Nephron progenitor cell (in vitro differentiated cells): ENCODE measurements at regions not wholly inside any gene's neighbourhood (a gene's known extent, or its start where the extent isn't known, plus 50 kb on each side); places are given as distances from the start of the nearest gene placed in this dataset.
"Not testable (repeated sequence)": the region's sequence is repeated elsewhere in the genome, so short reads cannot be mapped to it uniquely, and the experiment has no call there.

Experiments
- DNase-seq: peaks from one replicate; pipeline ENCODE4 v3.0.0; 2021
- H3K27ac Mint-ChIP-seq: 2 replicates; pipeline ENCODE4 v1.8.0; 2021; ENCODE audit warnings: mild to moderate bottlenecking, moderate library complexity, mixed read lengths
- H3K27me3 Mint-ChIP-seq: 2 replicates; pipeline ENCODE4 v1.8.0; 2021; ENCODE audit warnings: mild to moderate bottlenecking, low read depth, mixed read lengths; ENCODE audit not compliant: poor library complexity
- H3K36me3 Mint-ChIP-seq: 2 replicates; pipeline ENCODE4 v1.8.0; 2021; ENCODE audit warnings: low read depth, mixed read lengths
- H3K4me1 Mint-ChIP-seq: 2 replicates; pipeline ENCODE4 v1.8.0; 2021; ENCODE audit warnings: mixed read lengths
- H3K4me3 Mint-ChIP-seq: 2 replicates; pipeline ENCODE4 v1.8.0; 2021; ENCODE audit warnings: mild to moderate bottlenecking, moderate library complexity, mixed read lengths
- H3K9me3 Mint-ChIP-seq: 2 replicates; pipeline ENCODE4 v1.8.0; 2021; ENCODE audit warnings: mild to moderate bottlenecking, moderate library complexity, mixed read lengths
- TF ChIP-seq, protein P1 (sequence below): fragments of 200-600 bp; sonication (generic); IDR thresholded peaks from 2 replicates; pipeline ENCODE4 v1.5.0; 2021; ENCODE audit warnings: antibody characterized with exemption

GRCh38 chr9:29241320-29241719 is 1668.0 kb upstream of the C9orf72 start:
- no peaks in the 10 kb centered on the region for H3K9me3 Mint-ChIP-seq
- no peak overlapping the region for H3K27ac Mint-ChIP-seq
- H3K27me3 Mint-ChIP-seq: no peaks in the 10 kb centered on the region
- H3K4me1 Mint-ChIP-seq: no peaks in the 10 kb centered on the region
- TF ChIP-seq, protein P1, sequence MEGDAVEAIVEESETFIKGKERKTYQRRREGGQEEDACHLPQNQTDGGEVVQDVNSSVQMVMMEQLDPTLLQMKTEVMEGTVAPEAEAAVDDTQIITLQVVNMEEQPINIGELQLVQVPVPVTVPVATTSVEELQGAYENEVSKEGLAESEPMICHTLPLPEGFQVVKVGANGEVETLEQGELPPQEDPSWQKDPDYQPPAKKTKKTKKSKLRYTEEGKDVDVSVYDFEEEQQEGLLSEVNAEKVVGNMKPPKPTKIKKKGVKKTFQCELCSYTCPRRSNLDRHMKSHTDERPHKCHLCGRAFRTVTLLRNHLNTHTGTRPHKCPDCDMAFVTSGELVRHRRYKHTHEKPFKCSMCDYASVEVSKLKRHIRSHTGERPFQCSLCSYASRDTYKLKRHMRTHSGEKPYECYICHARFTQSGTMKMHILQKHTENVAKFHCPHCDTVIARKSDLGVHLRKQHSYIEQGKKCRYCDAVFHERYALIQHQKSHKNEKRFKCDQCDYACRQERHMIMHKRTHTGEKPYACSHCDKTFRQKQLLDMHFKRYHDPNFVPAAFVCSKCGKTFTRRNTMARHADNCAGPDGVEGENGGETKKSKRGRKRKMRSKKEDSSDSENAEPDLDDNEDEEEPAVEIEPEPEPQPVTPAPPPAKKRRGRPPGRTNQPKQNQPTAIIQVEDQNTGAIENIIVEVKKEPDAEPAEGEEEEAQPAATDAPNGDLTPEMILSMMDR: no peak
- no peak overlapping the region for H3K4me3 Mint-ChIP-seq
- DNase-seq: no peak
- H3K36me3 Mint-ChIP-seq: no peaks in the 10 kb centered on the region

DNA sequence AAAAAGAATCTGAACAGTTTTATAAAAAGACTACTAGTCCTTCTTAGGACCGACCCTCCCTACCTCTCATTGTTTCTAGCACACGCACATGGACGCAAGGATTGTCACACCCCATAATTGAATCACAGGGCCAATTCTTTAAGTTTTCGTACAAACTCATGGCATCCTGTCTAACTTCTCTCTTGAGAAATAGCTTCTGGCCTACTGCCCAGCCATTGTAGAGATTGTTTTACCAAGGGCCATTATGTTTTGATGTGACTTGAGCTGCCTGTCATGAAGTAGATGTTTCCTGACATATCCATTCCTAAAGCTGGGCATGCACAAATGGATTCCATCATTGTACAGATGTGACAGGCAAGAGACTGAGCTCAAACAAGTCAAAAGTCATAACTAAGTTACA is 1672.1 kb upstream of the C9orf72 start:
- Mint-ChIP-seq H3K27ac (no peak overlapping the region), H3K36me3 (no peaks in the 10 kb centered on the region), H3K4me1 (no peaks in the 10 kb centered on the region), H3K9me3 (no peaks in the 10 kb centered on the region), H3K4me3 (no peak overlapping the region), H3K27me3 (no peaks in the 10 kb centered on the region)
- no peak for DNase-seq
- TF ChIP-seq, protein P1: no peak

GRCh38 chr9:29270400-29270799 is 1697.1 kb upstream of the C9orf72 start:
- H3K4me3 Mint-ChIP-seq, DNase-seq, H3K36me3 Mint-ChIP-seq, H3K27ac Mint-ChIP-seq, H3K4me1 Mint-ChIP-seq, H3K27me3 Mint-ChIP-seq: not testable (repeated sequence)
- peaks cover 24% of the 10 kb centered on the region for H3K9me3 Mint-ChIP-seq

- DNase-seq: no peak
- Mint-ChIP-seq H3K4me3 (no peak overlapping the region), H3K27me3 (no peaks in the 10 kb centered on the region), H3K36me3 (no peaks in the 10 kb centered on the region), H3K27ac (no peak overlapping the region), H3K4me1 (no peaks in the 10 kb centered on the region), H3K9me3 (no peaks in the 10 kb centered on the region)
- TF ChIP-seq, protein P1: no peak
These were observed 1708.8 kb upstream of the C9orf72 start for GRCh38 chr9:29282121-29282520.

GRCh38 chr9:29285818-29286217 is 1712.5 kb upstream of the C9orf72 start:
- Mint-ChIP-seq H3K27me3 (no peaks in the 10 kb centered on the region), H3K27ac (no peak overlapping the region), H3K9me3 (no peaks in the 10 kb centered on the region), H3K4me3 (no peak overlapping the region), H3K4me1 (no peaks in the 10 kb centered on the region), H3K36me3 (no peaks in the 10 kb centered on the region)
- TF ChIP-seq, protein P1: no peak
- DNase-seq: no peak

DNA sequence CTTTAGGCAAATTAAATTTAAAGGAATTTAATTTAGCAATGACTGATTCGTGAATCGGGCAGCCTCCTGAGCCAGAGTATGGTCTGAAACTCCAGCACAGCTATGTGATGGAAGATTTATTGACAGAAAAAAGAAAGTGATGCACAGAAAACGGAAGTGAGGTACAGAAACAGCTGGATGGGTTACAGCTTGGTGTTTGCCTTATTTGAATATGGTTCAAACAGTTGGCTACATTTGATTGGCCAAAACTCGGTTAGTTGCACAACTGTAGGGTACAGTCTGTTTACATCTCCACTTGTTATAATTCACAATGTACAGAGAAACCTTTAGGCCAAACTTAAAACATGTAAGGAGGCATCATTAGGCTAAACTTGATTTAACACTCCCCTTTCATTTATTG is 1716.1 kb upstream of the C9orf72 start:
- TF ChIP-seq, protein P1: no peak
- H3K36me3 Mint-ChIP-seq: no peaks in the 10 kb centered on the region
- H3K4me3 Mint-ChIP-seq: no peak overlapping the region
- peaks cover 17% of the 10 kb centered on the region for H3K9me3 Mint-ChIP-seq
- H3K27ac Mint-ChIP-seq: no peak overlapping the region
- H3K4me1 Mint-ChIP-seq: no peaks in the 10 kb centered on the region
- DNase-seq: no peak
- H3K27me3 Mint-ChIP-seq: no peaks in the 10 kb centered on the region
